GM21825 (cell line): ENCODE measurements at regions not wholly inside any gene's neighbourhood (a gene's known extent, or its start where the extent isn't known, plus 50 kb on each side); places are given as distances from the start of the nearest gene placed in this dataset.

Source experiments
- ATAC-seq: cut with Tn5 transposase; IDR thresholded peaks from one replicate; pipeline ENCODE4 v1.9.1; 2021; ENCODE audit warnings: mild to moderate bottlenecking, moderate library complexity; ENCODE audit not compliant: unreplicated experiment

DNA sequence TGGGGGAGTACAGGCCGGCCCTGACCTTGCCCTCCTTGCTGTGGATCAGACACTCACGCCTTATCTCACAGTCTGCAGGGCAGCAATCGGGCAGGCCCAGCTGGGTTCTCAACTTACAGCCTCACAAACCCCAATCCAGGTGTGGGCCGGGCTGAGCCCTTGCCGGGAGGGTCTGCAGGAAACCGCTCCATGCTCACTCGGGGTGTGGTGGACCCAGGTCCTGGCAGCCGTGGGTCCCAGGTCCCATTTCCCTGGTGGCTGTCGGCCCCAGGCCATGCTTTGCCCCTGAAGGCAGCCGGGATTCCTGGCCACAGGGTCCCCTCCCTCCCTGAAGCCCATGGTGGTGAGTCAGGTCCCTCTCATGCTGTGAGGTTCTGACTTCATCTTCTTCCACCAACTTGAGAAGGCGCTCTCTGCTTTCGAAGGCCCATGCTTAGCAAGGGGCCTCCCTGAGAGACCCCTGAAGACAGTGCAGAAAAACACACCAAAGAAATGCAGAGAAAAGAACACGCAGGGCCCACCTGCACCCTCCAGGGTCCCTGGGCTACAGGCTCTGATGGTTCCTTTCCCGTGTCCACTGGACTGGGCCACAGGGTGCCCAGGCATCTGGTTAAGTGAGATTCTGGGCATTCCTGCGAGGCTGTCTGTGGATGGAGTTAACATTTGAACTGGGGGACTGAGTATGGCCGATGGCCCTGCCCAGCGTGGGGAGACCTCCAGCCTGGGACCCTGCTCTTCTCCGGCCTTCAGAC is 588.2 kb downstream of the BRD1 start:
- ATAC-seq, result no peak

DNA sequence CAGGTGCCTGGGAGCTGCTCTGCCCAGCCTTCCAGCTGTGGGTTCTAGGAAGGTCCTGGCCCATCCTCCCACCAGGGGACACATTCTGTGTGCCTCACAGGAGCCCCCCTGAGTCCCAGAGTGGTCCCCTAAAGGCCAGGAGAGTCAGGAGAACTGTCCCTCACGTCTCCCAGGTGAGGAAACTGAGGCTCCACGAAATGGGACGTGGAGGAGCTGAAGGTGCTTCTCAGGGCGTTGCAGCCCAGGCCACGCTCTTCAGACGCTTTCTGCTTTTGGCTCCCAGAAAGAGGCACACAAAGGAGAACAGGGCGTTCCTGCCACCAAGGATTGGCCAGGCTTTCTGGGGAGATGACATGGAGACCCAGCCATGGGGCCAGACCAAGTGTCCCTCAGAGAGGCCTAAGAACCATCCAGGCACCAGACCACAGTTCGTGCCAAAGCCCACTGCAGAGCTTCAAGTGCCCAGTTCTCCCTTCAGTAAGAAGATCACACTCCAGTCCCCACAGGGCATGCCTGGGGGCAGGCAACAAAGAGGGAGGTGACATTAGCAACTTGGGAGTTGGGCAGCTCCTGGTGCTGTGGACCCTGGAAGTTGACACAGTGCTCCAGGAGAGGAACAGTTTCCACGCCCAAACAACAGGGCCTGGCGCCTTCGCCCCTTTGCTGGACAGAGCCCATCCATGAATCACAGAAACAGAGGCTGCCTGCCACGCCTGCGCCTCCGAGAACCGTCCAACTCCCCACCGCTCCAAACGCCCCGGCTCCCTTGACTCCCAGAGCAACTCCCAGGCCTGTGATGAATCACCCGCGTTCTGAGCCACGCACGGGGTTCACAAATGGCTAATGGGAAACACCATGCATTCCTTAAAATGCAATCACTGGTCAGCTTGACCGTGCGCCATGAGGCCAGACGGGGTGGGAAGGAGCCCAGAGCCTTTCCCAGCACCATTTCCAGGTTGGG is 589.2 kb downstream of the BRD1 start:
- ATAC-seq, result no peak

DNA sequence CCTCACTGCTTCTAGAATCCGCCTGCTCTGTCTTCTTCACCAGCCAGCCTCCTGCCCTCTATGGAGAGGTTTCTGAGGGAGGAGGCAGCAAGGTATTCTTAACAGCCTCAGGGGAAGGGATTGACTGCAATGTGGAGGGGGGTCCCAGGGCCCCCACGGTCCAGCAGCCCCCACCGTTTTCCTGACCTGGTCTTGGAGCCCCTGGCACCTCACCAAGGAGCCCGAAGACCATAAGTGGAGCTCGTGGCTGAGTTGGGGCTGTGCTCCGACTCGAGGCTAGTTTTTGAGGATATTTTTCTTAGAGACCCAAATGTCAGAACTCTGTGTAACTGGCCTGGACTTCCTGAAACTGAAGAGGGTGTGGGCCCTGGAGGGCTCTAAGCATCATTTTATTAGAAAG is 590.0 kb downstream of the BRD1 start:
- ATAC-seq, result no peak

DNA sequence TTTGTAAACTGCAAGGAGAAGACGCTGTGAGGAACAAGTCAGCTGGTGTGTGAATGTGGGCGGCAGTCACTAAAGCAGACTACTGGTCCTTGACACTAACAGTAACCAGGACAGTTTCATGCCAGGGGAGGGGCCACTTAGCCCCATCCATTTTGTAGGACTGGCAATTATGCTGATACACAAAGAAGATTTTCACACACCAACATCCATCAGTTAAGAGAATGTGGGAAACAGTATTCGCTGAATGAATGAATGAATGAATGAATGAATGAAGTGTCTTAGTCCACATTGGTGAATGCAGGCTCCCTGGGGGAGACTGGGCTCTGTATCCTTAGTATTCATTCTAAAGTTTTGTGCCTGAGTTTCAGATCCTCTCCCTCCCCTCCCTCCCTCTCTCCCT is 590.4 kb downstream of the BRD1 start:
- no peak for ATAC-seq

DNA sequence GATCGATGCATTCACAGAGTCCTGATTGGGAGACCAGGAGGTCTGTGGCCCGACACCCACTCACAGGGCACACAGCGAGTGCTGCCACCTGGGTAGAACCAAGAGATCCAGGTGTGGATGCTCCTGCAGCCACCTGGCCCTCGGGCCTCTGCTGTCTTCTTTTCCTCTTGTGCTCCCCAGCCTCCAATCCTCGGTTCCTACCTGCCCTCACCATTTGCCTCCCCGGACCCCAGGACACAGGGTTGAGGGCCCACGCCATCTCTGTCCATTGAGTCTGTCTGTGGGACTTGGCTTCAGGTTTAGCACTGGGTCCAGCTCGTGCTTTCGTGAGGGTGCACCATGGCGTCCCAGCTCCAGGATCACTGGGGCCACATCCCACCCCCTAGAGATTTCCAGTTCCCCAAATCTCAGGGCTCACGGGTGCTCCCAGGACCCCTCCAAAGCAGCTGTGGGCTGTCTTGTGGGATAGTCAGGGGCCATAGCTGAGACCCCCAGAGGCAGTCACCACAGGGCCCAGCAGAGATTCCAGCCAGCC is 591.1 kb downstream of the BRD1 start:
- no peak for ATAC-seq

- no peak for ATAC-seq
Measured at GRCh38 chr22:49235463-49236300, 592.0 kb downstream of the BRD1 start.

DNA sequence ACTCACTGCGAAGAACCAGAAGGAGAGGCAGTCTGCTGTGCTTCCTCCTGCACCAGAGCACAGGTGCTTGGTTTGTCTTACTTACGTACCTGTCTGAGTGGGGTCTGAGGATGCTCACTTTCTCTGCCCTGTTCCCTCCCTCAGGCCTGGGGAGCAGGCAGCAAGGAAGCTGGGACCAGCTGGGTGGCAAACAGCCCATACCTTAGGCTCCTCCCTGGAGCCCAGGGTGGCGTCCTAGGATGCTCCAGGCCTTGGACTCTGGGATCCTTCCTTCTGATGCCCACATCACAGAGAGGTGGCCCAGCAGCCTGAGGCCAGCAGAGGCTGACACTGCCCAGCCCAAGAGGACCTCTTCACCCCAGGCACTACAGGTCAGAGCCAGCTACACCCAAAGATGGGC is 593.2 kb downstream of the BRD1 start:
- ATAC-seq, result no peak

- ATAC-seq, result no peak
Measured at GRCh38 chr22:49233507-49234100, 594.1 kb downstream of the BRD1 start.

DNA sequence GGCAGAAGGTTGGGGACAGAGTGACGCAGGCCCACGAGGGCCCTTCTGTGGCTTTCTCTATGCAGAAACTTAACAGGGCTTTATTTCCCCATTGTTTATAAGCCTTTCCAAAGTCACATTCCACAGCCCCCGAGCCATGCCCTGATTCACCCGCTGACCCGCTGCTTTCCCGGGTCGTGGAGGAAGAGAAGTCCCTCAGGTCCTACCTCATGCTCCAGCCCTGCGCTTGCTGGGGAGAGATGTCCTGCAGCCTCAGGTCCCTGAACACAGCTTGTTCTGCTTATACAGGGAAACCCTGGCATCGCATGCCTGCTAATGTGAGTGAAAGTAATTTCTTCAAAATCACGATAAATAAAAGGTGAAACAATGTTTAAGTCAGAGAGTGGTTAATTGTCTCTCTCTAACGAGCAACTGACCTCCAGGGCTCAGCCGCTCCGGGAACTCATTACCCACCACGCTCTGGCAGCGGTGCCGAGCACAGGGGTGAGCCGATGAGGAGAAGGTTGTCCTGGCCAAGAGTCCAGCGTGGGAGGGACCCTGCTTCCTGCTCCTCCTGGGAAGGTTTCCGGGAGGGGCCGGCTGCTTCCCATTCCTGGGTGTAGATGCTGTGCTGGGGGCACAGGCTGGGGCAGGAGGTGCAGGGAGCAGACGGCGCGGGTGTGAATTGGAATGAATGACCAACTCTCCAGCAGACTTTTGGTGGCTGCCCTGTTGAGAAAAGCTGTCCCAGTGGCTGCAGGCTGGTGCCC is 595.2 kb downstream of the BRD1 start:
- ATAC-seq, result no peak

DNA sequence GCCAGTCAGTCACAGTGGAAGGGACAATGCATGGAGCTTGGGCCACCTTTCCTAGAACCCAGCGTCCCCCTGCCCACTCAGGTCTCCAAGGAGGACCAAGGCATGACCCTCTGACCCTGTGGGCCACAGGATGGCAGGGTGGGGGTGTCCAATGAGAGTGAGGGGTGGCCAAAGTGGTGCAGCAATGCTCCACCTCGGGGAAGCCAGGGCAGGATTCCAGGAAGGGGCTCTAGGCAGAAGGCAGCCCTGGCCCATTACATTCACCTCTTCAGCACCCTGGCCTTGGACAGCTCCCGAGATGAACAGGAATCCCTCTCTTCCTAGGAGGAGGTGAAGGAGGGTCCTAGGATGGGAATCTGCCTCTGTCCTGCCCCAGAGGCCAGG is 597.5 kb downstream of the BRD1 start:
- no peak for ATAC-seq

- ATAC-seq, result no peak
Measured at GRCh38 chr22:49229483-49230193, 598.0 kb downstream of the BRD1 start.

DNA sequence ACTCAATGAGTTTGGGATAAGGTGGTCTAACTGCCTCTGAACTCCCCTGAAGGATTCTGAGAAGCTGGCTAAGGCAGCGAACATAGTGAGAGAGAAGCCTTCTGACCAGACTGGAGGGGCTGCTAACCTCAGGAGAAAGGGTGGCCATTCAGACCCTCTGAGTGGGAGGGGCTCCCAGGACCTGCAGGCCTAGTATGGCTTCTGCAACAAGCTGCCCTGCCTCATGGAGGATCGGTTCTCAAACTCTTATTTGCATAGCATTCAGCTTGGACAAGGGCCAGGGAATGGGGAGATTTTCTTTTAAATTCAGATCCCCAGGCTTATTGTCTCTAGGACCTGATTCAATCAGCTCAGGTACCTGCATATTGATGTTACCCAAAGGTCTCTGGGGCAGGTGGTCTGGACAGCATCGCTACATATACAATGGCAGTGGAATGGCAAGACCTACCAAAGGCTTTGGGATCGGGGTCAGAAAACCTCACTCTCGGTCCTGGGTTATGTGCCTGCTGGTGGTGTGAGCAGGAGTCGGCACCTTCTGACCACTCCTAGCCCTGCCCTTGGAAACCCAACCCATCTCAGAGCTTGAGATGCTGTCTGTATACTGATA is 599.1 kb downstream of the BRD1 start:
- no peak for ATAC-seq

GRCh38 chr22:49227670-49228069 is 600.0 kb downstream of the BRD1 start:
- ATAC-seq, result no peak

- ATAC-seq, result no peak
Measured at GRCh38 chr22:49226096-49226495, 601.6 kb downstream of the BRD1 start.

DNA sequence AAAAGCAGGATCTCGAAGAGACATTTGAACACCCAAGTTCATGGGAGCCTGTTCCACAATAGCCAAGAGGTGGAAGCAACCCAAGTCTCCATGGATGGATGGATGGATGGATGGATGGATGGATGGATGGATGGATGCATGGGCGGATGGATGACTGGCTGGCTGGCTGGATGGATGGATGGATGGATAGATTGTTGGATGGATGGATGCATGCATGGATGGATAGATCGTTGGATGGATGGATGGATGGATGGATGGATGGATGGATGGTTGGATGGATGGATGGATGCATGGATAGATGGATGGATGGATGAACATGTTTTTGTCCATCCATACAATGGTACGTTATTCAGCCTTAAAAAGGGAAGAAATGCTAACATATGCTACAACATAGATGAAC is 603.4 kb downstream of the BRD1 start:
- no peak for ATAC-seq

- no peak for ATAC-seq
Measured at GRCh38 chr22:49218142-49218541, 609.5 kb downstream of the BRD1 start.

GRCh38 chr22:49216579-49216978 is 611.1 kb downstream of the BRD1 start:
- no peak for ATAC-seq

DNA sequence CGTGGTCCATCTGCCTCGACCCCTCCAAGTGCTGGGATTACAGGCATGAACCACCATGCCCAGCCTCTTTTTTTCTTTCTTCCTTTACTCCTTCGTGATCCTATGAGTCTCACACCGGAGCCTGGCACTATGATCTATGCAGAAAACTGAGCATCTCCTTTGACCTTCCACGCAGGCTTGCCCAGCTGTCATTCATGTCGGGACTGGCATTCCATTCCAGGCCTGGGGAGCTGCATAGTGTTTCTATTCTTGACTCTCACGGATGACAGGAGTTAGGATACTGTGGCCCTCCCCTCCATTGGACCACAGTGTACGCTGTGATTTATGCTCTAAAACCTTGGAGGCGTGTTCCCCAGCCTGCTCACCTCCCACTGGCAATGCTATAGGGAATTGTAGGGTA is 611.8 kb downstream of the BRD1 start:
- ATAC-seq, result no peak

- no peak for ATAC-seq
Measured at GRCh38 chr22:49214976-49215375, 612.7 kb downstream of the BRD1 start.
